Trophoblast cell (in vitro differentiated cells and primary cell): ENCODE measurements at regions not wholly inside any gene's neighbourhood (a gene's known extent, or its start where the extent isn't known, plus 50 kb on each side); places are given as distances from the start of the nearest gene placed in this dataset.

Source experiments
- DNase-seq, 2 donors: peaks; one replicate each; pipeline ENCODE4 v3.0.0-alpha.2; 2016
- H2AFZ ChIP-seq: 2 replicates; pipeline ENCODE4 v1.6.1; 2013; ENCODE audit warnings: low read length, moderate library complexity, mild to moderate bottlenecking; ENCODE audit not compliant: insufficient read depth, poor library complexity
- H2AK5ac ChIP-seq: 2 replicates; pipeline ENCODE4 v1.6.1; 2013; ENCODE audit warnings: mild to moderate bottlenecking, low read length
- H2BK120ac ChIP-seq: 2 replicates; pipeline ENCODE4 v1.6.1; 2013; ENCODE audit warnings: low read length, mild to moderate bottlenecking, moderate library complexity; ENCODE audit not compliant: insufficient read depth, poor library complexity
- H2BK12ac ChIP-seq: 2 replicates; pipeline ENCODE4 v1.6.1; 2013; ENCODE audit warnings: mild to moderate bottlenecking, low read length, moderate library complexity
- H2BK5ac ChIP-seq: 2 replicates; pipeline ENCODE4 v1.6.1; 2013; ENCODE audit warnings: low read length, low read depth, moderate library complexity, mild to moderate bottlenecking; ENCODE audit not compliant: poor library complexity
- H3K14ac ChIP-seq: 2 replicates; pipeline ENCODE4 v1.6.1; 2013; ENCODE audit warnings: mild to moderate bottlenecking, low read length
- H3K18ac ChIP-seq: 2 replicates; pipeline ENCODE4 v1.6.1; 2013; ENCODE audit warnings: mild to moderate bottlenecking, low read length
- H3K23ac ChIP-seq: 2 replicates; pipeline ENCODE4 v1.6.1; 2013; ENCODE audit warnings: low read length
- H3K27ac ChIP-seq: 2 replicates; pipeline ENCODE4 v1.5.1; 2013; ENCODE audit warnings: low read depth, mild to moderate bottlenecking, inconsistent platforms, low read length, moderate library complexity
- H3K27me3 ChIP-seq: 2 replicates; pipeline ENCODE4 v1.6.1; 2013; ENCODE audit warnings: inconsistent platforms, mild to moderate bottlenecking, low read length, moderate library complexity; ENCODE audit not compliant: insufficient read depth
- H3K36me3 ChIP-seq, 2 experiments: 1 replicate in 1 of 2; 2 replicates in 1 of 2; pipeline ENCODE4 v1.6.1; 2013; ENCODE audit warnings: low read length in 2 of 2, mild to moderate bottlenecking in 2 of 2, moderate library complexity in 1 of 2; ENCODE audit not compliant: insufficient read depth in 2 of 2, control insufficient read depth in 1 of 2
- H3K4ac ChIP-seq: 2 replicates; pipeline ENCODE4 v1.6.1; 2013; ENCODE audit warnings: low read depth, mild to moderate bottlenecking, low read length, moderate library complexity
- H3K4me1 ChIP-seq, 2 experiments: 1 replicate in 1 of 2; 2 replicates in 1 of 2; pipeline ENCODE4 v1.6.1; 2013; ENCODE audit warnings: low read length in 2 of 2, mild to moderate bottlenecking in 2 of 2, moderate library complexity in 1 of 2; ENCODE audit not compliant: insufficient read depth in 2 of 2, control insufficient read depth in 1 of 2
- H3K4me2 ChIP-seq: 2 replicates; pipeline ENCODE4 v1.6.1; 2013; ENCODE audit warnings: inconsistent platforms, mild to moderate bottlenecking, low read length, moderate library complexity
- H3K4me3 ChIP-seq: 2 replicates; pipeline ENCODE4 v1.5.1; 2013; ENCODE audit warnings: mild to moderate bottlenecking, low read depth, low read length, inconsistent platforms
- H3K79me1 ChIP-seq: one replicate; pipeline ENCODE4 v1.6.1; 2013; ENCODE audit warnings: low read length
- H3K79me2 ChIP-seq: 2 replicates; pipeline ENCODE4 v1.6.1; 2013; ENCODE audit warnings: low read length, mild to moderate bottlenecking; ENCODE audit not compliant: control insufficient read depth, insufficient read depth, poor library complexity
- H3K9ac ChIP-seq: 2 replicates; pipeline ENCODE4 v1.6.1; 2013; ENCODE audit warnings: mild to moderate bottlenecking, low read length
- H3K9me3 ChIP-seq: 2 replicates; pipeline ENCODE4 v1.6.1; 2013; ENCODE audit warnings: low read depth, mild to moderate bottlenecking, control low read depth, inconsistent platforms, low read length; ENCODE audit not compliant: insufficient read depth
- H4K12ac ChIP-seq: 2 replicates; pipeline ENCODE4 v1.6.1; 2013; ENCODE audit warnings: low read depth, mild to moderate bottlenecking, low read length, moderate library complexity
- H4K8ac ChIP-seq: 2 replicates; pipeline ENCODE4 v1.6.1; 2013; ENCODE audit warnings: low read depth, mild to moderate bottlenecking, low read length, moderate library complexity
- H4K91ac ChIP-seq: one replicate; pipeline ENCODE4 v1.6.1; 2013; ENCODE audit warnings: low read depth, mild to moderate bottlenecking, low read length, moderate library complexity
- WGBS: extraction: QIAGEN DNeasy Blood & Tissue Kit; methylation state at CpG from one replicate; pipeline ENCODE4 v1.1.7; 2013; ENCODE audit warnings: missing lambda C conversion rate; ENCODE audit not compliant: insufficient read length, insufficient coverage; ENCODE audit errors: extremely low coverage; 5-methylcytosine and 5-hydroxymethylcytosine counted together

DNA sequence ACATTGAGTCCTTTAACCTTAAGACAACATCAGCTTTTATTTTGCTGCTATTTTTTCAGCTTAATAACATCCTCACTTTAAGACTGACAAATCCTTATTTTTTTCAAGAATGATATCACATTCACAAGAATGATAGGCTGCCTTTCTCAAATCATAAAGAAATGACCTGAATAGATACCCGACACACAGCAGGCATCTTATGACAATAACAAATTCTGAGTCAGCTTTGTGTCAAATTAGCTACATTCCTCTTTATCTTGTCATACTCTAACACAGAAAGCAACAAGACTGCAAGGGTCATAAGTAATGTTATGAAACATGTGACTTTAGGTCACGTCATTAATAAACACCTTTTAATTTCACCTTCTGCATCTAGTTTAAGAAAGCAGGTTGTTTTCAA lies 2387.6 kb downstream of the PCDH7 start:
- peak in 1 of 2 donors; percentile 9 for DNase-seq
- Histone ChIP-seq H4K91ac (no peak overlapping the region), H2AFZ (no peak overlapping the region), H2BK5ac (no peak overlapping the region), H2BK12ac (no peak overlapping the region), H3K36me3 (no peaks in the 10 kb centered on the region), H3K79me2 (no peaks in the 10 kb centered on the region), H3K27me3 (no peaks in the 10 kb centered on the region), H3K4me2 (no peak overlapping the region), H4K12ac (no peak overlapping the region), H3K4me1 (no peaks in the 10 kb centered on the region), H3K9me3 (no peaks in the 10 kb centered on the region), H3K4ac (no peak overlapping the region), H3K14ac (no peak overlapping the region), H3K27ac (no peak overlapping the region), H2AK5ac (no peak overlapping the region), H2BK120ac (no peak overlapping the region), H3K23ac (no peak overlapping the region), H4K8ac (no peak overlapping the region), H3K79me1 (no peaks in the 10 kb centered on the region), H3K4me3 (no peak overlapping the region), H3K9ac (no peak overlapping the region), H3K18ac (no peak overlapping the region)
- no CpG with 5 or more reads among the region's 2 CpGs for WGBS

- Histone ChIP-seq H3K9ac (no peak overlapping the region), H3K4me2 (no peak overlapping the region), H3K79me1 (no peaks in the 10 kb centered on the region), H4K91ac (no peak overlapping the region), H3K79me2 (no peaks in the 10 kb centered on the region), H3K18ac (no peak overlapping the region), H3K9me3 (no peaks in the 10 kb centered on the region), H4K8ac (no peak overlapping the region), H3K14ac (no peak overlapping the region), H4K12ac (no peak overlapping the region), H2BK120ac (no peak overlapping the region), H2AFZ (no peak overlapping the region), H3K27me3 (no peaks in the 10 kb centered on the region), H3K4me1 (no peaks in the 10 kb centered on the region), H3K23ac (no peak overlapping the region), H2AK5ac (no peak overlapping the region), H3K36me3 (no peaks in the 10 kb centered on the region), H3K4ac (no peak overlapping the region), H3K27ac (no peak overlapping the region), H3K4me3 (no peak overlapping the region), H2BK12ac (no peak overlapping the region), H2BK5ac (no peak overlapping the region)
- DNase-seq, result no peak
- WGBS, result no CpG with 5 or more reads among the region's 1 CpG
Observed at GRCh38 chr4:33111117-33111516, 2390.9 kb downstream of the PCDH7 start.

DNA sequence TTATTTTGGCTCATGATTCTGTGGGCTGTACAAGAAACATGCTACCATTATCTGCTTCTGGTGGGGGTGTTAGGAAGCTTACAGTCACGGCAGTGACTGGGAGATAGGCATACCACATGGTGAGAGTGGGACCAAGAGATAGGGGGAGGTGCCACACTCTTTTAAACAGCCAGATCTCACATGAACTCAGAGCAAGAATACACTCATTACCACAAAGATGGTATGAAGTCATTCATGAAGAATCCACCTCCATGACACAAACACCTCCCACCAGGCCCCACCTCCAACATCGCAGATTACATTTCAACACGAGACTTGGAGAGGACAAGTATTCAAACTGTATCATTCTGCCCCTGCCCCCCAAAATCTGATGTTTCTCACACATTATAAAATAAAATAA lies 2396.7 kb downstream of the PCDH7 start:
- no peaks in the 10 kb centered on the region for H3K27me3 ChIP-seq
- H3K9ac ChIP-seq, result no peak overlapping the region
- no peak overlapping the region for H3K14ac ChIP-seq
- no peak overlapping the region for H3K4me2 ChIP-seq
- H3K4me3 ChIP-seq, result no peak overlapping the region
- H3K23ac ChIP-seq, result no peak overlapping the region
- no peak overlapping the region for H3K4ac ChIP-seq
- H4K12ac ChIP-seq, result no peak overlapping the region
- no peak overlapping the region for H2BK120ac ChIP-seq
- H3K9me3 ChIP-seq, result peaks cover 3% of the 10 kb centered on the region
- H3K27ac ChIP-seq, result no peak overlapping the region
- no peak overlapping the region for H2BK5ac ChIP-seq
- H3K18ac ChIP-seq, result no peak overlapping the region
- no peaks in the 10 kb centered on the region for H3K36me3 ChIP-seq
- no peak overlapping the region for H2AFZ ChIP-seq
- no peaks in the 10 kb centered on the region for H3K79me2 ChIP-seq
- H2BK12ac ChIP-seq, result no peak overlapping the region
- no peaks in the 10 kb centered on the region for H3K79me1 ChIP-seq
- H3K4me1 ChIP-seq, result no peaks in the 10 kb centered on the region
- no peak overlapping the region for H2AK5ac ChIP-seq
- DNase-seq, result no peak
- no CpG with 5 or more reads among the region's 3 CpGs for WGBS
- H4K91ac ChIP-seq, result no peak overlapping the region
- no peak overlapping the region for H4K8ac ChIP-seq

DNA sequence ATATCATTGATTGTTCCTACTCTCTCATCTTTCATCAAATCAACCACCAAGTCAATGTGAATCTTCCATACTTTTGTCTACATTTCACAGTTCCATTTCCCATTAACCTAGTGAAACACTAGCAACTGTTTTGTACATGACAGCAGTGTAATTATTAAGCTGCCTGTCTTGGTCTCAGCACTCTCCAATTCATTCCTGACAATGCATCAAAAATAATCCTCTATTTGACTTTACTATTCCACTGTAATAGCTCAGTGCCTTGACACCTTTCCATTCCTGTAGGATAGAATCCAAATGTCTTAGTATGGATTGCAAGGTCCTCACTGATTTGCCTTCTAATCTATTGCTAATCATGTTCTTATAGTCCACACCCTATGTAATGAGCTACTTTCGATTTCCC lies 2405.8 kb downstream of the PCDH7 start:
- Histone ChIP-seq H3K27ac (no peak overlapping the region), H3K27me3 (no peaks in the 10 kb centered on the region), H3K14ac (no peak overlapping the region), H3K9ac (no peak overlapping the region), H3K9me3 (no peaks in the 10 kb centered on the region), H3K23ac (no peak overlapping the region), H2AFZ (no peak overlapping the region), H3K4ac (no peak overlapping the region), H3K36me3 (no peaks in the 10 kb centered on the region), H3K4me2 (no peak overlapping the region), H4K8ac (no peak overlapping the region), H3K79me1 (no peaks in the 10 kb centered on the region), H4K91ac (no peak overlapping the region), H2AK5ac (no peak overlapping the region), H2BK12ac (no peak overlapping the region), H4K12ac (no peak overlapping the region), H2BK5ac (no peak overlapping the region), H3K4me3 (no peak overlapping the region), H2BK120ac (no peak overlapping the region), H3K18ac (no peak overlapping the region), H3K79me2 (no peaks in the 10 kb centered on the region), H3K4me1 (no peaks in the 10 kb centered on the region)
- DNase-seq, result no peak
- no CpG with 5 or more reads among the region's 1 CpG for WGBS
